ENCODE measurements at regions not wholly inside any gene's neighbourhood (a gene's known extent, or its start where the extent isn't known, plus 50 kb on each side); places are given as distances from the start of the nearest gene placed in this dataset.

DNA sequence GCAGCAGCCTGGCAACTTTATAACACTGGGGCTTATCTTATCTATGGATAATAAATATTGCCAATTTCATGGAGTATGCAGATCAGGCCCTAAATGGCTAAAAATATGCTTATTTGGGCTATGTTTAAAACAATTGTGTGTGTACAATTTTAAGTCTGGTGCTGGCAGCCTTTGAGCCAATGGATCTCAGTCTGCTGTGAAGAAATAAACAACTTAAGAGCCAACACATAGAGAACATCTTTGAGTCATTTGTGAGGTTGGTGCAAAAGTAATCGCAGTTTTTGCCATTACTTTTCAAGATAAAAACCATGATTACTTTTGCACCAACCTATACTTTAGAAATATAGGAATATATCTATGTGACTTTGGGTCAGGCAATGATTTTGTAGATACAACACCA lies 129.1 kb upstream of the CARMIL1 start:
- TF ChIP-seq, protein P1, sequence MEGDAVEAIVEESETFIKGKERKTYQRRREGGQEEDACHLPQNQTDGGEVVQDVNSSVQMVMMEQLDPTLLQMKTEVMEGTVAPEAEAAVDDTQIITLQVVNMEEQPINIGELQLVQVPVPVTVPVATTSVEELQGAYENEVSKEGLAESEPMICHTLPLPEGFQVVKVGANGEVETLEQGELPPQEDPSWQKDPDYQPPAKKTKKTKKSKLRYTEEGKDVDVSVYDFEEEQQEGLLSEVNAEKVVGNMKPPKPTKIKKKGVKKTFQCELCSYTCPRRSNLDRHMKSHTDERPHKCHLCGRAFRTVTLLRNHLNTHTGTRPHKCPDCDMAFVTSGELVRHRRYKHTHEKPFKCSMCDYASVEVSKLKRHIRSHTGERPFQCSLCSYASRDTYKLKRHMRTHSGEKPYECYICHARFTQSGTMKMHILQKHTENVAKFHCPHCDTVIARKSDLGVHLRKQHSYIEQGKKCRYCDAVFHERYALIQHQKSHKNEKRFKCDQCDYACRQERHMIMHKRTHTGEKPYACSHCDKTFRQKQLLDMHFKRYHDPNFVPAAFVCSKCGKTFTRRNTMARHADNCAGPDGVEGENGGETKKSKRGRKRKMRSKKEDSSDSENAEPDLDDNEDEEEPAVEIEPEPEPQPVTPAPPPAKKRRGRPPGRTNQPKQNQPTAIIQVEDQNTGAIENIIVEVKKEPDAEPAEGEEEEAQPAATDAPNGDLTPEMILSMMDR (IDR thresholded peaks at IDR 0.05) = no peak
- TF ChIP-seq POLR2AphosphoS5 (IDR thresholded peaks at IDR 0.05) (no peak), POLR2A (IDR thresholded peaks at IDR 0.05) (no peak), EP300 (IDR thresholded peaks at IDR 0.05) (no peak)
